ENCODE measurements at regions not wholly inside any gene's neighbourhood (a gene's known extent, or its start where the extent isn't known, plus 50 kb on each side); places are given as distances from the start of the nearest gene placed in this dataset.

- WGBS, 3 donors = 14 to 75% (median 25%) methylated on average over 1 of the region's 1 CpG
- no peak overlapping the region for H3K27ac ChIP-seq (ENCODE audit: low read depth, low read length)
Observed at GRCh38 chr6:113750151-113750855, 106.8 kb upstream of the MARCKS start.

DNA sequence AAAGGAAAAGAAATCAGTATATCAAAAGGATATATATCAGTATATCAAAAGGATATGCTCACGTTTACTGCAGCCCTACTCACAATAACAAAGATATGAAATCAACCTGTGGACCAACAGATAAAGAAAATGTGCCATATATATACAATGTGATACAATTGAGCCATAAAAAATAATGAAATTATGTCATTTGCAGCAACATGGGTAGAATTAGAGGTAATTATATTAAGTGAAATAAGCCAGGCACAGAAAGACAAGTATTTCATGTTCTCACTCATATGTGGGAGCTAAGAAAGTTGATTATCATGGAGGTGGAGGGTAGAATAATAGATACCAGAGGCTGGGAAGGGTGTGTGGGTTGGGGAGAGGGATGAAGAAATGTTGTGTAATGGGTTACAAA, 102.9 kb upstream of the MARCKS start:
- H3K27ac ChIP-seq (ENCODE audit: low read depth, low read length) = no peak overlapping the region
- WGBS, 3 donors = 87 to 89% (median 89%) methylated on average over 1 of the region's 1 CpG

DNA sequence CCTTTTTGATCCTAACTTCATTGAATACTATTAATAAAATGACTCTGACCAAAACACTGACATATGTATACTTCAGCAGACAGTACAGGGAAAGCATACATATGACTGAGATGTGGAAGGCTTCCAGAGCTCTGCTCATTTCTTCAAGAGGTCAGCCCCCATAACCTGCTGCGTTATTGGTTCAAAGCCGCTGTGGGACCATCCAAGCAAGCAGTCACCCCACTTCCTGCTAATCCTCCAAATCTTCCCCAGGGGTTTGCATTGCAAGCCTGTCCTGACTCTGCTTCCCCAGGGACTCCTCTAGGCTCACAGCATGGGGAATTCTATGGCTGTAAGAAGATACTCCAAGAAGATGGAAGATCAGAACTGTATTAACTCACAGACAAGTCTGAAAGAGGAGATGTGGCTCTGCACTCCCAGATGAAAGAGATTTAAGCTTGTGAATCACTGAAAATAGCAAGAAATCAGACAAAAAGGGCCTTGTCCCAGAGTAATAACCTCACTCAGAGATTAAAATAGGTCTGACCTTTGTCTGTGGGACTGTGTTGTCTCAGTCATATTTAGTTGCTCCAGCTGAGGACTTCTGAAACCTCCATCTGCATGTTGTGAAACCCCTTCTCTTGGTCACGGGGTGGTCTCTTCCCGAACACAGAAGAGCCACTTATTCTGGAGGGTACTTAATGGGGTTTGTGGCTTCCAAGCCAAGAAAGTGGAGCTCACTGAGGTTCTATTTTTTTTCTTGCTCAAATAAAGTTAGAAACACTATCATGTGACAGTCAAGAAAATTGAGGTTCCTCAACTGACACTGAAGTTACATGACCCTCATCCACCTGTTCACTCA, 101.5 kb upstream of the MARCKS start:
- 85 to 90% (median 86%) methylated on average over 4 of the region's 4 CpGs for WGBS, 3 donors
- no peak overlapping the region for H3K27ac ChIP-seq (ENCODE audit: low read depth, low read length)

GRCh38 chr6:113756290-113756665, 100.9 kb upstream of the MARCKS start:
- no peak overlapping the region for H3K27ac ChIP-seq (ENCODE audit: low read depth, low read length)
- WGBS, 3 donors = 93 to 98% (median 95%) methylated on average over 2 of the region's 2 CpGs

DNA sequence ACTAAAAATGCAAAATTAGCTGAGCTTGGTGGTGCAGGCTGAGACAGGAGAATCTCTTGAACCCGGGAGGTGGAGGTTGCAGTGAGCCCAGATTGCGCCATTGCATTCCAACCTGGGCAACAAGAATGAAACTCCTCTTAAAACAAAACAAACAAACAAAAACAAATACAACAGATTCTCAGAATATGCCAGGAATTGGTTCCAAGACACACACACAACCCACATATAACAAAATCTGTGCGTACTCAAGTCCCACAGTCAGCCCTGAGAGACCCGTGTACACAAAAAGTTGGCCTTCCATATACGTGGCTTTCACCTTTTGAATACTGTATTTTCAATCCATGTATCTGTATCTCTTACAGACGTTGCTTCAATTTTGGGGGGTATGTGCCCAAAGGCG, 98.9 kb upstream of the MARCKS start:
- H3K27ac ChIP-seq (ENCODE audit: low read depth, low read length) = no peak overlapping the region
- 80 to 90% (median 82%) methylated on average over 7 of the region's 7 CpGs for WGBS, 3 donors

GRCh38 chr6:113758826-113759574, 98.1 kb upstream of the MARCKS start:
- WGBS, 3 donors = 41 to 74% (median 45%) methylated on average over 1 of the region's 1 CpG

DNA sequence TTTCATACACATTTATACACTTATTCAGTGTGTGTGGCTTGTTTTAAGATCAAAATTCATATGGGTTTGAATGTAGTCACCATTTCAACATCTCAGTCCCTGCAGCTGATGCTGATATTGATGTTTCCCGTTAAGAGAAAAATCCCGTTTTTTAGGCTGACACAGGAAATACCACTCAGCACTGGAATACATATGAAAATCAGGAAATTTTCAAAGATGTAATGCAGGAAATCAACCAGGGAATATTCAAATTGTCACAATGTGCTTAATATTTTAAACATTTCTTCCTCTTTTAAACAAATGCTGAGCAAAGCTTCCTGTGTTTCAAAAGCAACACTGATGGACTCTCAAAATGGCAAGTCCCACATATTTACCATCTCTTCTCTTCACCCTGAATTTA, 94.5 kb upstream of the MARCKS start:
- 28 to 65% (median 32%) methylated on average over 2 of the region's 2 CpGs for WGBS, 3 donors
- no peak overlapping the region for H3K27ac ChIP-seq (ENCODE audit: low read depth, low read length)

More at GRCh38 chr6:113758826-113759574, 98.1 kb upstream of the MARCKS start:
- H3K27ac ChIP-seq (ENCODE audit: low read depth, low read length) = no peak overlapping the region

GRCh38 chr6:113763311-113763766, 93.8 kb upstream of the MARCKS start:
- WGBS, 3 donors = 60 to 94% (median 88%) methylated on average over 1 of the region's 1 CpG
- H3K27ac ChIP-seq (ENCODE audit: low read depth, low read length) = no peak overlapping the region

- no peak overlapping the region for H3K27ac ChIP-seq (ENCODE audit: low read depth, low read length)
- WGBS, 3 donors = 42 to 89% (median 55%) methylated on average over 2 of the region's 2 CpGs
Observed at GRCh38 chr6:113763876-113764275, 93.3 kb upstream of the MARCKS start.

DNA sequence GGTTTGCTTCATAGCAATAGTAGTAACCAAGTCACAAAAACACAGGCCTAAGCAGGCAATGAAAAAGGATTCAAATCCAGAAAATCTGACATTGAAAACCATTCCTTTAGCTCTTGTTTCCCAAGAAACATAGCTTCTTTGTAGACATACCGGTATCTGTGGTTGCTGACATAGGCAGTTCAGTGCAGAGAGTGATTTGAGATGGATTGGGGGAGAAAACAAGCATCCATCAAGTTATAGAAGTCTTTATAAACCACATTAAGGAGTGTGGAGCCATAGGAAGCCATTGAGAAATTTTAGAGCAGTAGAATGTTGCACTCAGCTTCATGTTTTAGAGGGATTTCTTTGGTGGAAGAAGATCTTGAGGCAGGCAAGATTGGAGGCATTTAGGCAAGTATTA, 91.2 kb upstream of the MARCKS start:
- 90 to 97% (median 93%) methylated on average over 1 of the region's 1 CpG for WGBS, 3 donors
- H3K27ac ChIP-seq (ENCODE audit: low read depth, low read length) = no peak overlapping the region

DNA sequence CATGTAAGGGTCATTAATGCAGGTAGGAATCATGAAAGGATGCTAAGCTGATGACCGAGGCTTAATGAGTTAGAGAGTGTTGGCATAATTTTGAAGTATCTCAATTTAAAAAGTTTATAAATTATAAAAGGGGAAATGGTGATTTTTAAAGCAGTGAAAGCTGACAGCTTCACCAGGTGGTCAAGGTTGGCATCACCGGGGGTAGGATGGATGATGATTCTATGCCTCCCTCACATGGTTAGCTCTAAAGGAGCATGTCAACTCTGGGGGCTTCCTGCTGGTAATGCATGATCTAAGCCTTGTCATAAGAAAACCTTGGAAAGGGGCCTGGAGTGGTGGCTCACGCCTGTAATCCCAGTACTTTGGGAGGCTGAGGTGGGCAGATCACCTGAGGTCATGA, 89.2 kb upstream of the MARCKS start:
- H3K27ac ChIP-seq (ENCODE audit: low read depth, low read length) = no peak overlapping the region
- WGBS, 3 donors = 90 to 95% (median 93%) methylated on average over 3 of the region's 3 CpGs

DNA sequence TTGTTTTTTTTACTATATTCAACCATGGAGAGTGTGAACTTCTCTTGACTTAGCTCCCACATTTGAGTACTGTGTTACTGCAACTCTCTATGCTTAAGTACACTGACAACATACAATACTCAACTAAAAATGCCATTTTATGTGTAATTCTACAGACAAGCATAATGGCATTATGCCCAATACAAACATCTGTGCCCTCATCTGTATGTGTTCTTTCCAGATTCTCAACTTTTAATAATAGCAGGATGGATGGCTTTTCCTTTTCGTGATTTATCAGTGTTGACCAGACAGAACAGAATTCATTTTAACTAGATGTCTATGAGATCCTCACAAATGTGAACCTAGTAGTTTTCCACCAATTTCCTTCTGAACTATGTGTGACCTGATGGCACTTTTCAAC, 84.2 kb upstream of the MARCKS start:
- no peak overlapping the region for H3K27ac ChIP-seq (ENCODE audit: low read depth, low read length)
- WGBS, 3 donors = 90 to 93% (median 93%) methylated on average over 1 of the region's 1 CpG

DNA sequence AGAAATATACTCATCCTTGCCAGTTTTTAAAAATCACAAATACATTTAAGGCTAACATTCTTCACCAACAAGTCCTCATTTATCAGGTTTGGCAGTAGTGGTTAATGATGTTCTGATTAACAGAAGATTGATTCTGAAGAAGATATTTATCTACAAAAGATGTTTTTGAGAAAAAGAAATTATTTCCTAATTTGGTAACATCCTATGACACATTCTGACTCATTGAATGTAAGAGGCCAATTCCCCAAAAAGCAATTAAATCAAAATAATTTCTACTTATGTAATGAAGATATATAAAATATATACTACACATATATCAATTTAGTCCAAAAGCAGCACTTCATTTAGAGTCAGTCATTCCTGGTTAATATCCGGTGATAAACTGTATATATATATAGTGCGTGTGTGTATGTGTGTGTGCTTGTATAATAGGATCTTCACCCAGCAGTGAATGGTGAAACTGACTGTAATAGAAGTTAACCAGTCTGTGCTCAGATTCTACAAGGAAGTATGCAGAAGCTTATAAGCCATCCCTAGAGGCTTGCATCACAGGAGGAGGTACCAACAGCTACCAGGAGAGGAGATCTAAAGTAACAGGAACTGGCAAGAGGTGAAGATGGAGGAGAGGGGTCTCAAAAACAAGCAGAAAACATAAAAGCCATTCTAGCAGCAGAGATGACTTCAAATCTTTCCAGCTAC, 82.9 kb upstream of the MARCKS start:
- 83 to 92% (median 83%) methylated on average over 2 of the region's 2 CpGs for WGBS, 3 donors

GRCh38 chr6:113776998-113777397, 80.1 kb upstream of the MARCKS start:
- 50 to 91% (median 78%) methylated on average over 2 of the region's 2 CpGs for WGBS, 3 donors
- no peak overlapping the region for H3K27ac ChIP-seq (ENCODE audit: low read depth, low read length)

More for the DNA sequence above, 82.9 kb upstream of the MARCKS start:
- no peak overlapping the region for H3K27ac ChIP-seq (ENCODE audit: low read depth, low read length)

DNA sequence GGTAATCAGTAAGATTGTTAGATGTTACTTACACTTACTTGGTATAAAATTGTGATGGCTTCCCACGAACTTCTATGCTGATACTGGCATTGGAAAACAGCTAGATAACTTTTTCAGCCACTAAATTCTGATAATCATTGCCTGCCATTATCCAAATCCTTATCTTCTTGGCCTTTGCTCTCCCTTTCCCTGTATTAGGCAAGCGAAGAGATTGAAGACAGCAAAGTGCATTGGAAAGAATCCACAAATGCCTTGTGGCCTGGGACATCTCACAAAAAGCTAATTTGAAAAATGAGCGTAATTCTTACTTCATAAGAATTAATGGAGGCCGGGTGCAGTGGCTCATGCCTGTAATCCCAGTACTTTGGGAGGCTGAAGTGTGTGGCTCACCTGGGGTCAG, 79.5 kb upstream of the MARCKS start:
- 65 to 84% (median 73%) methylated on average over 4 of the region's 4 CpGs for WGBS, 3 donors

GRCh38 chr6:113779656-113780055, 77.5 kb upstream of the MARCKS start:
- H3K27ac ChIP-seq (ENCODE audit: low read depth, low read length) = no peak overlapping the region
- 86 to 92% (median 89%) methylated on average over 2 of the region's 2 CpGs for WGBS, 3 donors

More for the DNA sequence above, 79.5 kb upstream of the MARCKS start:
- H3K27ac ChIP-seq (ENCODE audit: low read depth, low read length) = no peak overlapping the region

DNA sequence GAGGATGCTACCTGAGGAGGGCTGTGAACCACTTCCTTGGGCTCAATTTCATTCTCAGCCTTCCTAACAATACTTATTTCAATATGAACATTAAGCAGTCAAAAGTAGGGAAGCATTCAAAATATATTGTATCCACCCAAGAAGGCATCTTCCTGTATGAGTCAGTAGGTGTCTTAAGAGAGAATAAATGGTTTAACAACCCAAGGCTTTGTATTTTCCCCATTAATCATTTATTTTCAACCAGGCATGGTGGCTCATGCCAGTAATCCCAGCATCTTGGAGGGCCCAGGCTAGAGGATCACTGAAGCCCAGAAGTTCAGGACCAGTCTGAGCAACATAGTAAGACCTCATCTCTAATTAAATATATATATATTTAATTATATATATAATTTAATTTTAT, 74.5 kb upstream of the MARCKS start:
- H3K27ac ChIP-seq (ENCODE audit: low read depth, low read length) = no peak overlapping the region

- WGBS, 3 donors = 35 to 89% (median 89%) methylated on average over 2 of the region's 2 CpGs
- H3K27ac ChIP-seq (ENCODE audit: low read depth, low read length) = no peak overlapping the region
Observed at GRCh38 chr6:113786168-113786567, 71.0 kb upstream of the MARCKS start.

Measured in adipose tissue (tissue), 3 donors.